ENCODE measurements at regions not wholly inside any gene's neighbourhood (a gene's known extent, or its start where the extent isn't known, plus 50 kb on each side); places are given as distances from the start of the nearest gene placed in this dataset.
"Not testable (repeated sequence)": the region's sequence is repeated elsewhere in the genome, so short reads cannot be mapped to it uniquely, and the experiment has no call there.

DNA sequence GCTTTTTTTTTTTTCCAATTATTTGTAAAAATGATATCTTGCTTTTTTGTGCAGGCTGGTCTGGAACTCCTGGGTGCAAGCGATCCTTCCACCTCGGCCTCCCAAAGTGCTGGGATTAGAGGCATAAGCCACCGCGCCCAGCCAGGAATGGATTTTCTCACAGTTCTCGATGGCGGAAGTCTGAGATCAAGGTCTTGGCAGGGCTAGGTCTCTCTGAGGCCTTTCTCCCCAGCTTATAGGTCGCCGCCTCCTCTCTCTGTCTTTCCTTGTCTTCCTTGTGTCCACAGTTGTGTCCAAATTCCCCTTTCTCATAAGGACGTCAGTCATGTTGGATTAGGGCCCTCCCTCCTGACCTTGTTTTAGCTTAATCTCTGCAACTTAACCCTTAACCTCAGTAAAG lies 200.5 kb downstream of the UQCRFS1 start:
- DNase-seq (ENCODE audit: low read depth): no peak

DNA sequence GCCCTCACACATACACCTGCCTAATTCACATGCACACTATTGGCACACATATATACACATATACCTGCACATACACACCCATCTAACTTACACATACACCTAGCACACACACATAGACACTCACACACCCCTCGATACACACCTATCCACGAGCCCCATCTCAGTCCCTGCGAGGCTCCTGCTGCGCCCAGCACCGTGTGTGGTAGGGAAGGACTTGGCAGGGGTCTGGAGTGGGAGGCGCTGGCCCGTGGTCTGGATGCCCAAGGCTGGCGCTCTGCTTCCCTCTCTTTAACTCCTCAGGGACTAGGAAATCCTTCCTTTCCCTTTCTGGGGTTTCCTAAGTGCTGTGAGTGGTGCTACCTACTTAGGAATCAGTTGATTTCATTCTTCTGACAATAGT lies 202.7 kb downstream of the UQCRFS1 start:
- no peak for DNase-seq (ENCODE audit: low read depth)

GRCh38 chr19:29006057-29006735 lies 206.8 kb downstream of the UQCRFS1 start:
- no peak for DNase-seq (ENCODE audit: low read depth)

- DNase-seq (ENCODE audit: low read depth): no peak
Observed at GRCh38 chr19:29004796-29005195, 208.2 kb downstream of the UQCRFS1 start.

GRCh38 chr19:29003641-29004409 lies 209.1 kb downstream of the UQCRFS1 start:
- no peak for DNase-seq (ENCODE audit: low read depth)

GRCh38 chr19:29002336-29002735 lies 210.6 kb downstream of the UQCRFS1 start:
- no peak for DNase-seq (ENCODE audit: low read depth)

DNA sequence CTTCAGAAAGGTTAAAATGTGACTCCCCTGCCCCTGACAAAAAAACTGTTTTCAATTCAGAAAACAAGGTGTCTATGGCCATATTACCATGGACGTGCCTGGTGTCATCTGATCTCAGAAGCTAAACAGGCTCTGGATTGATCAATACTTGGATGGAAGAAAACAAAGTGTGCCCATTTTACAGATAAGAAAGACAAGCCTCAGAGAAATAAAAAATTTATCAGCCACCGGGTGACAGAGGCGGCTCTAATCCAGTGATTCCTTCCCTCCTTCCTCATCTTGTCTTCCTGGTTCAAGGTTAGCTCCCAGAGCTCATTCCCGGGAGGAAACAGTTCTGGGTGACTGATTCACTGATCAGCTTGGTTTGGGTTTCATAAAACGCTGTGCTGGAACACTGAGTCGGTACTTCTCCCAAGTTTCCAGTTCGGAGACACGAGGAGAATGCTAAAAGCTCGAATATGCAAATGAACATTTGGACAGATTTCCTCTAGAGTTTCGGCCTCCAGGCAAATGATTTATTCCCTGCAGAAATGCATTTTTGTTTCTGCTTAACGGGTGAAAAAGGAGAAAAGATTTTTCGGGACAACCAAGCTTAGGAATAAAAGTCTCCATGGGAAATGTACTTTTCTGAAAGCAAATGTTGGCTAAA lies 211.2 kb downstream of the UQCRFS1 start:
- DNase-seq (ENCODE audit: low read depth): no peak

GRCh38 chr19:29001141-29001581 lies 211.8 kb downstream of the UQCRFS1 start:
- no peak for DNase-seq (ENCODE audit: low read depth)

DNA sequence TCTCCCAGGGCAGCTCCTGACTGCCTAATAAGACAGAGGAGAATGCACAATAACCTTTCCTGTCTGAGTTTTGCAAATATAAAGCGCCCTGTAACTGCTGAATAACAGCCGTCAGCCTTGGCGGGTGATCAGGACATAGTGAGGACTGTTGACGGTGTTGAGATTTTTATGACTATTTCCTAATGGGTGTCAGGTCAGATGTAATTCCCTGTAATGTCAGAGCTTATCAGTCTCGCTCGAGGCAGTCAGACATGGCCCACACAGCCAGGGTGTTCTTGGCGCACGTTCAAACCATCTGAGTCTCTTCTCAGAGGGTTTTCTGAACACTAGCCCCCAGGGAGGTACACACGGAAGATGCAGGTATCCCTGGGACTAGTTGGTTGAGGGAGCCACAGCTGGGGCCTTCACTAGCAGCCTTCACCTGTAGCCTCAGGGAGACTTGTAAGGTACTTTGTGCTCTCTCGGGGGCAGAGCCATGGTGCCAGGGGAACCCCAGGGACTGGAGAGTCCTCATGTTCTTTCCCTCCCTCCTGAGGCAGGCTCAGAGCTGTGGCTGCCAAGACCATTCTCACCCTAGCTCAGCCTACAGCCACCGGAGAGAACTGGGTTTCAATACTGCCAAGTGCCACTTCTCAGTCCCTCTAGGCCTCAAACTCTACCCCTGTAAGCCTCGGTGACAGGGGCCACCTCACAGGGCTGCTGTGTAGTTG lies 213.1 kb downstream of the UQCRFS1 start:
- no peak for DNase-seq (ENCODE audit: low read depth)

DNA sequence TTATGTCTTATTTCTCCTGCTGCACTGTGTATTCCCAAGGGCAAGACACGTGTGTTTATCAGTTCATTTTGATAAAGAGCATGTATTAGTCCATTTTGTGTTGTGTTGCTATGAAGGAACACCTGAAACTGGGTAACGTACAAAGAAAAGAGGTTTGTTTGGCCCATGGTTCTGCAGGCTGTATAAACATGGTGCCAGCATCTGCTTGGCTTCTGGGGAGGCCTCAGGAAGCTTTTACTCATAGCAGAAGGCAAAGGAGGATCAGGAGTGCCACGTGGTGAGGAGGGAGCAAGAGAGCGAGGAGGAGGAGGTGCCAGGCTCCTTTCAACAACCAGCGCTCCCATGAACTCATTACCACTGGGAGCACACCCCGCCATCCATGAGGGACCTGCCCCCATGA lies 214.0 kb downstream of the UQCRFS1 start:
- DNase-seq (ENCODE audit: low read depth): no peak

DNA sequence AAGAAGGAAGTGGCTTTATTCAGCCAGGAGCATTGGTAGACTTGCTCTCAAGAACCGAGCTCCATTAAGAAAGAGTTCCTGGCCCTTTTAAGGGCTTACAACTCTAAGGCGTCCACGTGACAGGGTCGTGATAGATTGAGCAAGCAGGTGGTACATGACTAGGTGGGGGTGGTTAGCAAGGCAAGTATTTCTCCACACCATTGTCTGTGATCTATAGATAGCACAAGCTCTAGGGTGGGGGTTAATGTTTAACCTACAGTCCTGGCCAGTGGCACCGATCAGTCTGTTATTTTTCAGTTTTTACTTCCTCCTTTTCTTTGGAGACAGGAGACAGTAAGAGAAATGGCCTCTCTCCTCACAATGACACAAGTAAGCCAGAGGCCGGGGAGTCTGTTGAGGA lies 215.1 kb downstream of the UQCRFS1 start:
- not testable (repeated sequence) for DNase-seq (ENCODE audit: low read depth)

GRCh38 chr19:28990522-28990921 lies 222.4 kb downstream of the UQCRFS1 start:
- no peak for DNase-seq (ENCODE audit: low read depth)

DNA sequence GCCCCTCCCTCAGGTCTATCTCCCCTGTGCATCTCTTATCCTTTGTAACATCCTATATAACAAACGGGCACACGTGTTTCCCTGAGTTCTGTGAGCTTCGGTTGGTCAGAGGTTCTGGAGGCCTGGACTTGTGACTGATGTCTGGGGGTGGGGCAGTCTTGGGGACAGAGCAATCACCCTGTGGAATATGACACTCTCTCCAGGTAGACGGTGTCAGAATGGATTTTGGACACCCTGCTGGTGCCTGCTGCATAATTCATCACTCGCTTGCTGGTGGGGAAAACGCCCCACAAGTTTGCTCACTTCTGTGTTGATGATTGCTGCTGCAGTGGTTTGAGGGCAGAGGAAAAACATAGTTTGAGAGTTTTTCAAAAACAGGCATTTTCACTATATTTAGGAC lies 223.2 kb downstream of the UQCRFS1 start:
- no peak for DNase-seq (ENCODE audit: low read depth)

- DNase-seq (ENCODE audit: low read depth): no peak
Observed at GRCh38 chr19:28988066-28988465, 224.9 kb downstream of the UQCRFS1 start.

- DNase-seq (ENCODE audit: low read depth): no peak
Observed at GRCh38 chr19:28987177-28987576, 225.8 kb downstream of the UQCRFS1 start.

- DNase-seq (ENCODE audit: low read depth): no peak
Observed at GRCh38 chr19:28985201-28985600, 227.8 kb downstream of the UQCRFS1 start.

- DNase-seq (ENCODE audit: low read depth): no peak
Observed at GRCh38 chr19:28984315-28984714, 228.6 kb downstream of the UQCRFS1 start.

DNA sequence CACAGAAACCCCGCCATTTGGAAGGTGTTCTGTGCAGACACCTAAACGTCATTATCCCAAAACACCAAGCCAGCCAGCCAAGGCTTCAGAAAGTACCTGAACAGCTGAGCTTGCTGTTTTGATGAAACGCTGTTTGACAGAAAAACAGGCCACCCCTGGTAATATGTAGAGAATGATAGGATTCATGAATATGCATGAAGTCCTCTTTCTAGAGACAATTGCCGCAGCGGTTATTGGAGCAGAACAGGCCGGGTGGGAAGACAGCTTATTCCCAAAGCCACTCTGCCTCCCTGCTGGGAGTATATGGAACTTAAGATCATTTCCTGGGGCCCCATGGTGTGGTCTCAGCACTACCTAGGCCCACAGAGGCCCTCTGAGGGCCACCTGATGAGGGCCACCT lies 229.5 kb downstream of the UQCRFS1 start:
- DNase-seq (ENCODE audit: low read depth): no peak

DNA sequence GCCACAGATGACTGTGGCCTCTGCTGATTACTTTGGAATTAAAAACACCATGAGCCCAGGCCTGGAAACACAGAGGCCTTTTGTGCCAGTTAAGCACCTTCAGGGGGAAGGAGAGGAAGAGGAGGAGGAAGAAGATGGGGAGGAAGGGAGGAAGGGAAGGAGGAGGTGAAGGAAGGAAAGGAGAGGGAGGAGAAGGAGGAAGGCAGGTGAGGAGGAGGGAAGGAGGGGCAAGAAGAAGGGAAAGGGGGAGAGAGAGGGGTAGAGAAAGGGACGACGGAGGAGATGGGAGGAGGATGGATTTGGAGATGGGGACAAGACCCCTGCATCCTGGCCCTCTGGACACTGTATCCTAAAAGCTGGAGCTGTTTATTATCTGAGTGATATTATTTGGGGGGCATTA lies 231.0 kb downstream of the UQCRFS1 start:
- no peak for DNase-seq (ENCODE audit: low read depth)

- no peak for DNase-seq (ENCODE audit: low read depth)
Observed at GRCh38 chr19:28981518-28981917, 231.4 kb downstream of the UQCRFS1 start.

GRCh38 chr19:28980236-28980868 lies 232.6 kb downstream of the UQCRFS1 start:
- DNase-seq (ENCODE audit: low read depth): no peak

DNA sequence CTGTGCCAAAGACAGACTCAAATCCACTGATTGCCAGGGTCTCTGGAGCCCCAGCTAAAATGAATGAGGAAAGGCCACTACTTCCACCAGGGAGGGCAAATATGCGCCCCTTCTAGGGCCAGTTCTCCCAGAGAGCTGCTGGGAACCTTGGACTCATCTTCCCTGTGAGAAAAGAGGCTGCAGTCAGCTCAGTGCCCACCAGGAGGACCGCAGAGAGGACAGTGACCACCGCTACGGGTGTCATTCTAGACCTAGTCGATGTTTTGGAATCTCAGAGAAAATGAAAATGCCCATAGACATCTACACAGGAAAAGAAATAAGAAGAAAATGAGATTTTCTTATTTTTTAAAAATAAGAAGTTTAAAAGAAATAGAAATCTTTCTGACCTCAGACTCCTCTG lies 235.1 kb downstream of the UQCRFS1 start:
- no peak for DNase-seq (ENCODE audit: low read depth)
